ENCODE measurements at regions not wholly inside any gene's neighbourhood (a gene's known extent, or its start where the extent isn't known, plus 50 kb on each side); places are given as distances from the start of the nearest gene placed in this dataset.

DNA sequence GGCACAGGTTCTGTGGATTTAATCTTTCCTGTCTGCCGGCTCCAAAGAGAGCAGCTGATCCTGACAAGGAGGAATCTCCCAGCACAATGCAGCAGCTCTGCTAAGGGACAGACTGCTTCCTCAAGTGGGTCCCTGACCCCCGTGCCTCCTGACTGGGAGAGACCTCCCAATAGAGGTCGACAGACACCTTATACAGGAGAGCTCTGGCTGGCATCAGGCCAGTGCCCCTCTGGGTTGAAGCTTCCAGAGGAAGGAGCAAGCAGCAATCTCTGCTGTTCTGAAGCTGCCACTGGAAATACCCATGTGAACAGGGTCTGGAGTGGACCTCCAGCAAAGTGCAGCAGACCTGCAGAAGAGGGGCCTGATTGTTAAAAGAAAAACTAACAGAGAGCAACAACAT lies 630.2 kb upstream of the FTMT start:
- no peak for DNase-seq

DNA sequence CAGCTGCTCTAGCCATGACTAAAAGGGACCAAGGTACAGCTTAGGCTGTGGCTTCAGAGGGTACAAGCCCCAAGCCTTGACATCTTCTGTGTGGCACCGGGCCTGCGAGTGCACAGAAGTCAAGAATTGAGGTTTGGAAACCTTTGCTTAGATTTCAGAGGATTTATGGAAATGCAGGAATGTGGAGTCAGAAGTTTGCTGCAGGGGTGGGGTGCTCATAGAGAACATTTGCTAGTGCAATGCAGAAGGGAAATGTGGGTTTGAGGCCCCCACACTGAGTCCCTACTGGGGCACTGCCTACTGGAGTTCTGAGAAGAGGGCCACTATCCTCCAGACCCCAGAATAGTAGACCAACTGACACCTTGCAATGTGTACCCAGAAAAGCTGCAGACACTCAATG lies 624.9 kb upstream of the FTMT start:
- no peak for DNase-seq

DNA sequence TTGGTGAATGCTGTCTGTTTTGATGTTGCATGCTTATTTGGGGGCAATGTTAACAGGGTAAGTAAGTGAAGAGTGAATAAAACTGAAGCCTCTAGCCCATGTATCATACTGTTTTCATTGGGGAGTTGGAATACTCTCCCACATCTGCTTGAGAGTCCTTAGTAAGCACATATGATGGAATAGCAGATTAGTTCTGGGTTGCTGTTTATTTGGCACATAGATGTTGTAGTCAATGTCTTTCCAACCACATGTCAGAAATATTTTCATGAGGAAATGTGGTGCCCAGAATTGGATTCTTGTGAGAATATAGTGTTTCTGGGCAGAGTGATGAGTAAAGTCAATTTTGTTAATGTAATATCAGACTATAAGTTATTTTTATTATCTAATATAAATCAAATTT lies 611.7 kb upstream of the FTMT start:
- DNase-seq = no peak

DNA sequence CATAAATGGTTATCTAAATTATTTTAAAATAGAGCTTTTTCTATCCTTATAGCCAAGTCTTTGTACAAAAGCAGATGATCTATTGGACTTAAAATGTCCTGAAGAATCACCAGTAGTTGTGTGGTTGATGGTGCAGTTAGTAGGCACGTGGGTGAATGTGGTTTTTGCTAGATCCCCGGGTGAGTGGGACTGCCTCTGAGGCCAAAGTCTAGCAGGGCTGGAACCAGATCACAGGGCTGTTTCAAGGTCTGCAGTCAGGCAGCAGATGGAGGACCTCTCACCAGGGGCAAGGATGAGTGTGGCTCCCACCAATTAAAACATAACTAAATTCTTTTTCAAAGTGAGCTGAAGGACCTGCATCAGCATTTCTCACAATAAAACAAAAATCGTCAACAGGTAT lies 604.7 kb upstream of the FTMT start:
- DNase-seq = no peak

DNA sequence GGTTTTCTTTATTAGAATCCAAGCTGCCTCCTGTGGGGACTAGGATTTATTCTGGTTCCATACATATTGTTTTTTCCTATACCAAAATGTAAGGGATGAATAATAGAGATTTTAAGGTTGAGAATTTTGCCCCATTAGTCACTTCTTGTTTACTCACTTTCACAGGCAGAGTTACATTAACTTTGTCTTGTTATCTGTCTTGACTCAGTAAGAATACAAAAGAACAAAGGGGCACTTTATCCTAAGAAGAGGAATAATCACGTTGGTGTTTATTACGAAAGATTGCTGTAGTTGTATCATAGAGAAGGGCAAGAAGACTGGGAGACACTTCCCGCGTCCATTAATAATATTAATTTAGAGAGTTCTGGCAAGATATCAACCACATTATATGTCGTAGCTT lies 599.7 kb upstream of the FTMT start:
- DNase-seq = no peak

DNA sequence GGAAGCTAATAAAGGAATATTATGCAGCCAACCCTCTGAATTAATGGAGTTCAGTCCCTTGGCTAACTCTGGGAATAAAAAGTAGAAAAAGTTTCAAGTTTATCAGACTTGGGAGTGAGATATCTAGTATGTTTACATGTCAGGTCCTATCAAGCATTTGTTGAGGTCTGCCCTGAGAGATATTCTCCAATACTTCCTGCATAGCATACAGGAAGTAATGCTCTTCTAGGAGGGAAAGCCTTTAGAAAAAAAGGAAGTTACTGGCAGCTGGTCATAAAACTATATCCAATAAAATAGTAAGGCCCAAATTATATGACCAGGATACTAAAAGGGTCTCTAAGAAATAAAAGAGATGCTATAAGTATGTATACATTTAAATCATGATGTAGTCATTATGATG lies 594.1 kb upstream of the FTMT start:
- DNase-seq = peak; percentile 38

DNA sequence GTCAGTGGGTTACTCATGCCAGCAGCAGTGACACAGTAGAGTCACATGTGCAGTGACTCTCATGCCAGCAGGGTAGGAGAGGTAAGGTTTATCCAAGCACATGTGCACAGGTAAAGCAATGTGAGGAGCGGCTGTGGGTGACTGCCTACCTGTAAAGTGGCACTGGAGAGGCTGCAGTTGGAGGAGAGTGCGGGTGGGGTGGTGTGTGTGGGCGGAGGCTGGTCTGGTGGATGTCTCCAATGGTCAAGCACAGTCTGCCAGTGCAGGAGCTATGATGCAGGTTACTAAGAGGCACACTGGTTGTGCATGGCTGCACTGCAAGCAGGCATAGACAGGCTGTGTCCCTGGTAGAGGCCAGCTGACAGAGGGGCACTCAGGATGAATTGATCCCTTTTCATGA lies 588.2 kb upstream of the FTMT start:
- no peak for DNase-seq

DNA sequence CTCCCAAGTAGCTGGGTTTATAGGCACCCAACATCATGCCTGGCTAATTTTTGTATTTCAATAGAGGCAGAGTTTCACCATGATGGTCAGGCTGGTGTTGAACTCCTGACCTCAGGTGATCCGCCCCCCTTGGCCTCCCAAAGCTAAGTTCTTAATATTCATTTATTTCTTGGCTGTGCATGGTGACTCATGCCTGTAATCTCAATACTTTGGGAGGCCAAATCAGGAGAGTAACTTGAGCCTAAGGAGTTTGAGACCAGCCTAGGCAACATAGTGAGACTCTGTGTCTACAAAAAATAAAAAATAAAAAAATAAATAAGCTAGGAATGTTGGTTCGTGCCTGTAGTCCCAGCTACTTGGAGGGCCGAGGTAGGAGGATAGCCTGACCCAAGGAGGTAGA lies 587.1 kb upstream of the FTMT start:
- no peak for DNase-seq

DNA sequence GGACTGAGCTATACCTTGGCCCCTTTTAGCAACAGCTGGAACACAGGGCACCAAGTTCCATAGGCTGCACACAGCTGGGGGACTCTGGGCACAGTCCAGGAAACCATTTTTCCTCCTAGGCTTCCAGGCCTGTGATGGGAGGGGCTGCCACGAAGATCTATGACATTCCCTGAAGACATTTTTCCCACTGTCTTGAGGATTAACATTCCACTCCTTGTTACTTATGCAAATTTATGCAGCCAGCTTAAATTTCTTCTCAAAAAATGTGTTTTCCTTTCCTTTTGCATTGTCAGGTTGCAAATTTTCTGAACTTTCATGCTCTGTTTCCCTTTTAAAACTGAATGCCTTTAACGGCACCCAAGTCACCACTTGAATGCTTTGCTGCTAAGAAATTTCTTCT lies 580.1 kb upstream of the FTMT start:
- no peak for DNase-seq

DNA sequence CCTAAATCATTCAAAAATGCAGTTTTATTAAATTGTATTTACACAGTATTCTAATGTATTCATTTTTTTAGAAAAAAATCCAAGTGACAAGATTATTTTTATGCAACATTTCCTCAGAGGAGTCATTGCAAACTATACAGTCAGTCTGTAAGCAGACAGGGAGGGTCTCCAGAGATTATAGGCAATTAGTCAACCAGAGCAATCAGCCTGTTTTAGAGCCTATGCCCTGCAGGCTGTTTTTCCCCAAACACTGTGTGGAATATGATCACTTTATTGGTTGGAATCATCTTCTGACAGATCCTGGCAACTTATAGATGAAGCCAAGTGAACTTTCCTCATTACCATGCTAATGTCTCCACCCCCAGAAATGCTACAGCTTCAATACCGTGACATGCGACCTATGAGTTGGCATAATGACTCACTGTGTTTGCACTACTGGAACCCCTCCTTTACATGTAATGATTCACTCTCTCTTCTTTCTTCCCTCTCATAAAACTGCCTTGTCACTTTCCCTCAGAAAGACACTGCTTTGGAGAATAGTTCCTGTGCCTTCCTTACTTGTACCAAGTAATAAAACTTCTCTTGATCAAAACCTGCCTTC lies 577.7 kb upstream of the FTMT start:
- DNase-seq = no peak

DNA sequence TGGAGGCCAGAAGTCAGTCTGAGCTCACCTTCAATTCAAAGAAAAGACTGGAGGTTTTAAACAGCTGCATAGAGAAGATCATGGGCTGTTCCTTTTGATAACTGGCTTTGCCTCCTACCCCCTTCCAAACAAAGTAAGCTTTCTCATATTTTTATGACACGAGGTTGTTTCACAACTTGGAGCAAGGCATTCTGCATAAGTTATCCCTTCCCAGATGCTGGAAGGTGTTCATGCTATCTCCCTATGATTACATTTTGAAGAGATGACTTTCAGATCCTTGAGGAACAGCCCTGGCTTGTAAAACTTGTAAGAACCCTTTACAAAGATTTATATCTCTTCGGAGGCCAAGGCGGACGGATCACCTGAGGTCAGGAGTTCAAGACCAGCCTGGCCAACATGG lies 571.9 kb upstream of the FTMT start:
- no peak for DNase-seq

DNA sequence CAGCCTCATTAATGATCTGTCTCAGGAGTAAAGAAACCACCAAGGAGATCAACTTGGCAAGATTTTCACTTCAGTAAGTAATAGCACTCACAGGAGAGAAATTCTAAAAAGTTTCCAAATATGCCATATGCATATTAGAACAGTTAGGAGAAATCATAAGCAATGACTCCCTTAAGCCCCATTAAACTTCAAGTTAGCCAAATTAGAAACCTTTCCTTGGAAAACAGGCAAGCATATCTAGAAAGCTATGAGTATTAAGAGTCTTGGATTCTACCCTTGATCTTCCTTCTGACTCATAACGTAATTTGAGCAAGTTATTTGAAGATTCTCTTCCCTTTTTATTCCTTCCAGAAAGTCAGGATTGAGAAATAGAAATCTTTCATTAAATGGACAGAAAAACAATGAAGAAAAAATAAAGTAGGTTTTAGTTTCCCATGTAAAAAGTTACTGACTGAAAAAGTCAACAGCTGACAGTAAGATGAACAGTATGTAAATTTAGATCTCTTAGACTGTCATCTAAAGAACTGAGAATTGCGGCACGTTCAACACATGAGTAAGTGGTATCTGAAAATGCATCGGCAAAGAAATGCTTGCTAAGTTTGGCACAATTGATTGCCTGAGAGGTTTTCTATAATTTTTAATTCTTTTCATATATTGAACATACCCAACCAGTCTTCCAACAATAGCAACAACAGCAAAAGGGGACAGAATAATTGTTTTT lies 565.7 kb upstream of the FTMT start:
- no peak for DNase-seq

DNA sequence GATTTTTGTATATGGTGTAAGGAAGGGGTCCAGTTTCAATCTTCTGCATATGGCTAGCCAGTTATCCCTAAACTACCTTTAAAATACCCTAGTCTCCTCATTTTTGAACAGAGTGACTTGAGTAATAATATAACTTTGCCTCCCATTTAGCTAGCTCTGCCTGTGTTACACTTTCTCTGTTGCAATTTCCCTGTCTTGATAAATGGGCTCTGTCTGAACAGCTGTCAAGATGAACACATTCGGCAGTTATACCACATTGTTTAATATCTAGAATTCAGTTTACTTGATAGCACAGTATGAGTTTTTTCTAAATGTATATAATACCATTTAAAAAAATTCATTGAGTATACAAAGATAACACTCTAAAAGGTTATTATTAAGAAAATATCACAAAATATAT lies 562.9 kb upstream of the FTMT start:
- peak; percentile 52 for DNase-seq

DNA sequence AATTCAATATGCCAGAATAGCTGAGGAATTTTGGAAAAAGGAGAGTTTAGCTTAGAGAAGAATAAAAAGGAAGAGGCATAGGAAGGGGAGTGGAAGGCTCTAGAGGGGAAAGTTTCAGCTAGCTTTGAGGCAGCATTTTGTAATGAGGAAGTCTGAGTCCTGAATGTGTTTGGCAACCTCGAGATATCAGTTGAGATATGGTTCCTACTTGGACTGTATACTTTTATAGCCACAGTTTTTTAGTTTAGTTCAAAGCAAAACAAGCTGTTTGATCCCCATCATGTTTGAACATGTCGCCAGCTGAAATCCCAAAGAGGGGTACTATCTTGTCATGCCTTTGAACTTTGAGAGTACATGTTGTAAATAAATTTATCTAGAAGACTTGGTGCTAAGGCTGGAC lies 559.0 kb upstream of the FTMT start:
- DNase-seq = peak; percentile 40

DNA sequence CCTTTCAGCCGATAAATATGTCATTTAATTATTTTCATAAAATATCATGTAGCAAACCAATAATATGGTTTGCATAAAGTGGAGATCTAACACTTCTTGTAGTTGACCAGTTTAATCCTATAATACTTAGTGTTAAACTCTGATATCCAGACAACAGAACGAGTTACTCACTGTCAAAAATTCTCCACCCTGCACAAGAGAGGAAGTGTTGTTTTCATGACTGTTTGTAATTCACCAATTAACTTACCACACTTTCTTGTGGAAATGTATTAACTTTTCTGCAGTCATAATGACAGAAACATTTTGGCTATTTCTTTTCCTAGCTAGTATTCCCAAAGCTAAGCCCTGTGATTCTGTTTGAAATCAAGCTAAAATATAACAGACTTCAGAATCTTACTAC lies 555.3 kb upstream of the FTMT start:
- no peak for DNase-seq

DNA sequence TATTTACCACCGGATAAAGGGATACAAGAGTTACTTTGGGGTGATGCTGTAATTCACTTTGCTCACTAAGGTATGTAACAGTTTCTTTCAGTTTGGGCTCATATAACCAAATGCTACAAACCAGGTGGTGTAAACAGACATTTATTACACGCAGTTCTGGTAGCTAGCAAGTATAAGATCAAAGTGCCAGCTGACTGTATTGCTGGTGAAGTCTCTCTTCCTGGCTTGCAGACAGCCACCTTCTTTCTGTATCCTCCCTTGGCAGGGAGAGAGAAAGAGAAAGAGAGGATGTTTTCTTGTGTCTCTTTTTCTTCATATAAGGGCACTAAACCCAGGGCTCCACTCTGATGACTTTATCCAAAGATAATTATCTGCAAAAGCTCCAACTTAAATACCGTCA lies 552.5 kb upstream of the FTMT start:
- no peak for DNase-seq

DNA sequence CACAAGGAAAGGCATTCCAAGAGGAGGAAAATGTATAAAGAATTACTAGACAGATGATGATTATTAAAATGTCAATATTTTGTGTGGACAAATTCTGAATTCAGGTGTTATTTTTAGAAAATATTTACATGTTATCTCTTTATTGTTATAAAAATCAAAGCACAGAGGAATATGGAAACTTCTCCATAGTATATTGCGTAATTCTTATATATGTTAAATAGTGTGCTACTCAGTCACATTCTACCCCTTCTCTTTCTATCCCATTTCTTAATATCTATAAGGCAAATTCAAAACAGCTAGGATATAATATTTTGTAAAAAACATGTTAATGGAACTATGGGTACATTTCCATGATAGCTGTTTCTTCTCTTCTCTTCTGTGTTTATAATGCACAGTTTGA lies 546.8 kb upstream of the FTMT start:
- DNase-seq = no peak

DNA sequence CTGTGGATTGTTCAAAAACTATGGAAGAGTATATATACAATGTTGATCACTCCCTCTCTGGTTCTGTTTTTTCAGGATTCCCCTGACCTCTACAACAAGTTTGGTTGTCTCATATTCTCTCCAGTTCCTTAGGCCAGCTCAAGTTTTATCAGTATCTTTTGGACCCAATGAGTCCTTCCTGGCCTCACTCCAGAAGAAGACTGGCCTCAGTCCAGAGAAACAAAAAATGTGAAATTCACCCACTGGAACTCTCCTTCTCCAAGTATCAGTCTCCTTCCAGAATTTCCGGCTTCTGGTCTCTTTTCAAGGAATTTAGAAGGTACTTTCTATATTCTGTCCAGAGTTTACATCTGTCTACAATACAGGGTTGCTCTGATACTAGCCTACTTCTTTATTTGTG lies 537.8 kb upstream of the FTMT start:
- no peak for DNase-seq

DNA sequence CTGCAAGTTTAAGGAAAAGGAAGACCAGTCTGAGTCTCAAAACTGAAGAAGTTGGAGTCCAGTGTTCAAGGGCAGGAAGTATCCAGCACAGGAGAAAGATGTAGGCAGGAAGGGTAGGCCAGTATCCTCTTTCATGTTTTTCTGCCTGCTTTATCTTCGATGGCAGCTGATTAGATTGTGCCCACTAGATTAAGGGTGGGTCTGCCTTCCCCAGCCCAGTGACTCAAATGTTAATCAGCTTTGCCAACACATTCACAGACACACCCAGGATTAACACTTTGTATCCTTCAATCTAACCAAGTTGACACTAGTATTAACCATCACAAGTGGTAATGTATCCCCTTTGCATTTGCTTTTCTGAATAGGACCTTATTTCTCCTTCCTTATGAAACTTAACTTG lies 535.9 kb upstream of the FTMT start:
- no peak for DNase-seq

DNA sequence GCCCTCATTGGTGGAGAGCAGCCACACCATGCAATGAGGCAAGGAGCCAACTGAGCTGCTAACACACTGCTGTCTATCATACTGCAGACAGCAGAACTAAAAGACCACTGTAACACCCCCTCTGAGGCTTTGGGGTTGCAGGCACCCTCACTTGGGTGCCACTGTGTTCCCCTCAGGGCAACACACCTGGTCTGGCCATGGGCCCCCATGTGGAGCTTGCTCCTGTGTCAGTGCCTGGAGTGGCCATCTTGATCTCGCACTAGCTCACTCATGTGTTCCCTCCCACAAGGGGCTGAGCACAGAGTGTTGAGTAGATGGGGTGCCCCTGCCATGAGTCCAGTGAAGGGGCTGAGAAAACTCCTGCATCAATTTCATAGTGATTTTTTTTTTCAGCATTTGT lies 532.4 kb upstream of the FTMT start:
- DNase-seq = no peak

DNA sequence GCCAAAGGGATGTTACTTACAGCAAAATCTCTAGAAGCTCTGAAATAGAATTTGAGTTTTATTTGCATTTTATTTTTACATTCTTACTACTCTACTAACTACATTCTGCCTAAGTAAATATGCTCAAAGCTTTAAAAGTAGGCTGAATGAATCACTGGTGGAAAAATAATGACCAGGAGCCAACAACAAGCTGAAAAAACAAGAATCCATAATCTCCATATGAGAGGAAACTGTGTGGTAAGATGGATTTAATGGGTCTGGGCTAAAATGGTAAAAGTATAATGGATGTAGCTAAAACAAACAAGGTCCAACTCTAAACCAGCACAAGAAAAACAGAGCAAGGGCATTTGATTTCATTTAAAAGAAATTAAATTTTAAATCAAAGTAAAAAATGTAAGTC lies 525.8 kb upstream of the FTMT start:
- DNase-seq = no peak

DNA sequence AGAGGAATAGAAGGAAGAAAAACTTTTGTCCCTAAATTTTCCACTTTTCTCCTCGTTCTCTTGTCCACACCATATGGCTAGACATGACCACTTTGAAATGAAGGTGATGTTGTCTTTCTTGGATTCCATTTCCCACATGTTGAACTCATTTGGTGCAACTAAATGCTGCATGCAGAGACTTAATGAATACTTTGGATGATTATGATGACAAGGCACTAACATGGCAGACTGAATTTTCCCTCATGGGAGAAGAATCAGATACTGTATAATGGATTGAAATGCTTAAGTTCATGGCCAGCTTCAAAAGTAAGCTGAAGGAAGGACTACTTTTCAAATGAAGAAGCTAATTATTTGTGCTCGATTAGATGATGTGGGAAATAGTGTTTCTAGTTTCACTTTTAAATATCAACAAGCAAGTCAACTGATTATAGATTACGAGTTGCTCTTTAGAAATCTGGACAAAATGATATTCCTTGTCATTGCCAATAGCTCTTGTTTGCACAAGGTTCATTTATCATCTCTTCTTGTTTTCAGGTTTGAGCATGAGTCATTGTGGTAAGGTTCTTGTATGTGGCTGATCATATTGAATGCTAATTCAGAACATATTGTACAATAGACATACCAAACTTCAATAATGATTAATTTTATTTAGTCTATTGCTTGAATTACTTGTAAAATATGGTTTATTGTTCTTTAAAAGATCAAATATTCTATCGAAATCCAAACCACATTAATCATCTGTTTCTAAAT lies 501.3 kb upstream of the FTMT start:
- no peak for DNase-seq

DNA sequence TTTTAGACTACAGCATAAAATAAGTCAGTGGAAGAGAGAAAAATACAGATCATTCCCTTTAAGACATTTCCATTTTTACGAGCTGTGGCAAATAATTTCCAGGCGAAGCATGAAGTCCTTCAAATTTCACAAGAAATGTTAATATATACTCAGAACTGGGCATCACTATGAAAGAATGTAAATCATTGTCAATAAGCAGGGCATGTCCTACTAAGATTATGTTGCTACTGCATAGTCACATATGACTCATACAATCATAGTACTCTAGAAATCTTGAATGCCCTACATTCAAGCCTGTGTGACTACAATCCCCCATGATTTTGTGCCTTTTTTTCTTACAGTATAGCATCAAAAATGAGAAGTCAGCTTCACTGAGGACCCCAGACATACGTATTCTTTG lies 485.2 kb upstream of the FTMT start:
- no peak for DNase-seq

DNA sequence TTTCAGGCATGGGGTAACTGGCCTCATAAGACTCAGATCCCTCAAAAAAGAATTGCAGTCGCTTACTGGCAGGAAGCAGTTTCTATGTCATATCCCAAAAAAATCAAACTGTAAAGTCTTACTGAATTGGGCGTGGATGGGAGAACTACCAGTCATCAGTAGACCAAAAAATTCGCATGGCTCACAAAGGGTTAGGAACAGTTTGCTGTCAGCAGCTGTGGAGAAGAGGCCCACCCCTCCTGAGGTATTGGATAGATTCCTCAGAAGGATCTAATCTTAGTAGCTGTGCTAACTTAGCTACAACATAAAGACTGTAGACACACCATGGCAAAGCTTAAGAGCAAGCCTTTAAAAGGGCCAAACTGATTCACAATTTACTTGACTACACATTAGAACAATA lies 478.3 kb upstream of the FTMT start:
- no peak for DNase-seq

DNA sequence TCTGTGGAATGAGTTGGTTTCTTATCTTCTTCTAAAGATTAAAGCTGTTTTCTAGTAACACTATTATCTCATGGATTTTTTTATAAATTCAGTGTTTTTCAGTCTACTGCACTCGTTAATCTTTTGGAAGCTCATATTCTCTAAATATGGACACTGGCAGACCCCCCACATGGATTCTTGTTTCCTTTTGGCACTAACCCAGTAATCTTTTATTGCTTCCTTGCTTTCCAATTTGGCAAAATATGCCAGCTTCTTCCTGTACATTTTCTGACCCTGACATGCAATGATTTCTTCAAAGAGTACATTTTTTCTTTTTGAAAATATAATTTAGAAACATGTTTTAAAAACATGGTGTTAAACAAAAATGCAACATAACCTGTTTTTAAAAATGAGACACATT lies 474.2 kb upstream of the FTMT start:
- no peak for DNase-seq

Data from GF-D8 (cell line).